ENCODE measurements at regions not wholly inside any gene's neighbourhood (a gene's known extent, or its start where the extent isn't known, plus 50 kb on each side); places are given as distances from the start of the nearest gene placed in this dataset.

DNA sequence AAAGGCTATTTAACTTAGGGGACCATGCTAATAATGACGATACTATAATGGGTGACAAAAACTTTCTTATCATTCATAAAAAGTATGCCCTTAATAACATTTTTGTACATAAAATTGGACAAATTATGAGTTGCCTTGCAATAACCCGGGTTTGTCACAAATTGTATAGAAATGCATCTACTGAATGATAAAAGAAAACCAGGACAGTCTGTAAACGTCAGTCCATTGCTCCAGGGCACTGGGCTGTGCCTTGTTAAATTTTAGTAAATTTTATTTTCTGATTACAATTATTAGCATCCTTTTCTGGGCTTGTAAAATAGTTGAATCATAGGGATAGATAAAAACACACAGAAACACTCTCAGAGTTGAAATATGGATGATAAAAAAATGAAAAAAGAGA is 778.3 kb downstream of the RAPGEF2 start:
- no TSS peak for BruUV-seq (replicated peaks)
- TF ChIP-seq, protein P1, sequence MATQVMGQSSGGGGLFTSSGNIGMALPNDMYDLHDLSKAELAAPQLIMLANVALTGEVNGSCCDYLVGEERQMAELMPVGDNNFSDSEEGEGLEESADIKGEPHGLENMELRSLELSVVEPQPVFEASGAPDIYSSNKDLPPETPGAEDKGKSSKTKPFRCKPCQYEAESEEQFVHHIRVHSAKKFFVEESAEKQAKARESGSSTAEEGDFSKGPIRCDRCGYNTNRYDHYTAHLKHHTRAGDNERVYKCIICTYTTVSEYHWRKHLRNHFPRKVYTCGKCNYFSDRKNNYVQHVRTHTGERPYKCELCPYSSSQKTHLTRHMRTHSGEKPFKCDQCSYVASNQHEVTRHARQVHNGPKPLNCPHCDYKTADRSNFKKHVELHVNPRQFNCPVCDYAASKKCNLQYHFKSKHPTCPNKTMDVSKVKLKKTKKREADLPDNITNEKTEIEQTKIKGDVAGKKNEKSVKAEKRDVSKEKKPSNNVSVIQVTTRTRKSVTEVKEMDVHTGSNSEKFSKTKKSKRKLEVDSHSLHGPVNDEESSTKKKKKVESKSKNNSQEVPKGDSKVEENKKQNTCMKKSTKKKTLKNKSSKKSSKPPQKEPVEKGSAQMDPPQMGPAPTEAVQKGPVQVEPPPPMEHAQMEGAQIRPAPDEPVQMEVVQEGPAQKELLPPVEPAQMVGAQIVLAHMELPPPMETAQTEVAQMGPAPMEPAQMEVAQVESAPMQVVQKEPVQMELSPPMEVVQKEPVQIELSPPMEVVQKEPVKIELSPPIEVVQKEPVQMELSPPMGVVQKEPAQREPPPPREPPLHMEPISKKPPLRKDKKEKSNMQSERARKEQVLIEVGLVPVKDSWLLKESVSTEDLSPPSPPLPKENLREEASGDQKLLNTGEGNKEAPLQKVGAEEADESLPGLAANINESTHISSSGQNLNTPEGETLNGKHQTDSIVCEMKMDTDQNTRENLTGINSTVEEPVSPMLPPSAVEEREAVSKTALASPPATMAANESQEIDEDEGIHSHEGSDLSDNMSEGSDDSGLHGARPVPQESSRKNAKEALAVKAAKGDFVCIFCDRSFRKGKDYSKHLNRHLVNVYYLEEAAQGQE (IDR thresholded peaks at IDR 0.05; ENCODE audit: insufficient read depth in 1 of 2, low read depth in 2 of 2, low read length in 1 of 2), result no peak
- TF ChIP-seq SIN3A (IDR thresholded peaks at IDR 0.05; ENCODE audit: borderline replicate concordance, insufficient read depth, low read depth, low read length) (no peak), POLR2AphosphoS5 (IDR thresholded peaks at IDR 0.05; ENCODE audit: low read depth, low read length) (no peak), TCF7L2 (IDR thresholded peaks at IDR 0.05; ENCODE audit: low read depth, low read length) (no peak)
- TF ChIP-seq, protein P2, sequence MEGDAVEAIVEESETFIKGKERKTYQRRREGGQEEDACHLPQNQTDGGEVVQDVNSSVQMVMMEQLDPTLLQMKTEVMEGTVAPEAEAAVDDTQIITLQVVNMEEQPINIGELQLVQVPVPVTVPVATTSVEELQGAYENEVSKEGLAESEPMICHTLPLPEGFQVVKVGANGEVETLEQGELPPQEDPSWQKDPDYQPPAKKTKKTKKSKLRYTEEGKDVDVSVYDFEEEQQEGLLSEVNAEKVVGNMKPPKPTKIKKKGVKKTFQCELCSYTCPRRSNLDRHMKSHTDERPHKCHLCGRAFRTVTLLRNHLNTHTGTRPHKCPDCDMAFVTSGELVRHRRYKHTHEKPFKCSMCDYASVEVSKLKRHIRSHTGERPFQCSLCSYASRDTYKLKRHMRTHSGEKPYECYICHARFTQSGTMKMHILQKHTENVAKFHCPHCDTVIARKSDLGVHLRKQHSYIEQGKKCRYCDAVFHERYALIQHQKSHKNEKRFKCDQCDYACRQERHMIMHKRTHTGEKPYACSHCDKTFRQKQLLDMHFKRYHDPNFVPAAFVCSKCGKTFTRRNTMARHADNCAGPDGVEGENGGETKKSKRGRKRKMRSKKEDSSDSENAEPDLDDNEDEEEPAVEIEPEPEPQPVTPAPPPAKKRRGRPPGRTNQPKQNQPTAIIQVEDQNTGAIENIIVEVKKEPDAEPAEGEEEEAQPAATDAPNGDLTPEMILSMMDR (IDR thresholded peaks at IDR 0.05), result no peak
- ATAC-seq (no peak), DNase-seq (ENCODE audit: low read depth, low spot score) (no peak)
- Histone ChIP-seq H3K36me3 (ENCODE audit: control insufficient read depth, insufficient read depth, low read length) (no peaks in the 10 kb centered on the region), H3K4me1 (ENCODE audit: control insufficient read depth, insufficient read depth, low read length) (no peaks in the 10 kb centered on the region), H3K4me3 (ENCODE audit: low read depth in 2 of 2, low read length in 2 of 2) (no peak overlapping the region), H3K27ac (ENCODE audit: low read length) (no peak overlapping the region), H3K9me3 (ENCODE audit: control insufficient read depth, insufficient read depth, low read depth, low read length) (no peaks in the 10 kb centered on the region), H3K27me3 (ENCODE audit: control insufficient read depth, insufficient read depth, low read length) (no peaks in the 10 kb centered on the region)
- intact Hi-C loops (cut with micrococcal nuclease; ENCODE audit: unreplicated experiment) (no loop called here), in situ Hi-C loops (cut with HindIII; ENCODE audit: low pct_unique_long_range_greater_than_20kb, low sequenced_read_pairs) (no loop called here)
- CTCF ChIA-PET, result no interaction called here
- POLR2A ChIA-PET, result no interaction called here

DNA sequence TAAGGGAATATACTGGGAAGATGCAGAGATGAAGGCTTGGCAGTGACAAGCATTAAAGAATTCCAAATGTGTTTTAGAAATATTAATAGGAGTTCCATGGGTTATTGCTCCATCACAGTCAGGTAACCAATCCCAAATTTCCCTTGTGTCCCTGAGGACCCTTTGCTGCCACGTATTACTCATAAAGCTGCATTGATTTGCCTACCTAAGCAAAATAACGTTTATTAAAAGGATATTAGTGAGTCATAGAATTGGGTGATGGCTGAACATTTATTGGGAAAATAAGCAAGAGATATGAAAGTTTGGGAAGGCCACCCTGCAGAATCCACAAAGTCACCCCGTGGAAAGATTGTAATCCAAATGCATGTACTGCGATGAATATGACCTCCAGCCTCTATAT is 782.1 kb downstream of the RAPGEF2 start:
- H3K27ac ChIP-seq (ENCODE audit: low read length), result no peak overlapping the region
- no TSS peak for BruUV-seq (replicated peaks)
- ATAC-seq, result no peak
- intact Hi-C loops (cut with micrococcal nuclease; ENCODE audit: unreplicated experiment), result no loop called here
- no peaks in the 10 kb centered on the region for H3K36me3 ChIP-seq (ENCODE audit: control insufficient read depth, insufficient read depth, low read length)
- H3K4me3 ChIP-seq (ENCODE audit: low read depth in 2 of 2, low read length in 2 of 2), result no peak overlapping the region
- POLR2A ChIA-PET, result no interaction called here
- in situ Hi-C loops (cut with HindIII; ENCODE audit: low pct_unique_long_range_greater_than_20kb, low sequenced_read_pairs), result no loop called here
- CTCF ChIA-PET, result no interaction called here
- no peaks in the 10 kb centered on the region for H3K9me3 ChIP-seq (ENCODE audit: control insufficient read depth, insufficient read depth, low read depth, low read length)
- no peaks in the 10 kb centered on the region for H3K27me3 ChIP-seq (ENCODE audit: control insufficient read depth, insufficient read depth, low read length)
- H3K4me1 ChIP-seq (ENCODE audit: control insufficient read depth, insufficient read depth, low read length), result no peaks in the 10 kb centered on the region
- DNase-seq (ENCODE audit: low read depth, low spot score), result no peak
- TF ChIP-seq, protein P2 (IDR thresholded peaks at IDR 0.05), result no peak

DNA sequence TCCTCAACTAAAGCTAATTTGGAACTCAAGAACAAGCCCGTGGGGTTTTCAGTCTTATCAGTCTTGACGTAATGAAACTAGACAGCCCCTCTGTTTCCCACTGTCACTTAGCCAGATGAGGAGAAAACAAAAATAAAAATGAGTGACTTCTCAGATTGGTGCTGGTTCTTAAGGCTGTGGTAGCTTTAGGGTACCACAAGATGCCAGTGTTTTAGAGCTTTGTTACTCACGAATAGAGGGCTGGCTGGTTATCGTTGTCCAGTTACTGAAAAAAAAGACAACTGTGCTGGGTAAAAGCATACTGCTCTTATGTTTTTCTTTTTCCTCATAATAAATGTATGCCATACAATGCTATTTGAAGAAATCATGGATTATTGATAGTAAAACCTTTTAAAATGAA is 796.7 kb downstream of the RAPGEF2 start:
- H3K27me3 ChIP-seq (ENCODE audit: control insufficient read depth, insufficient read depth, low read length), result no peaks in the 10 kb centered on the region
- TF ChIP-seq, protein P1 (IDR thresholded peaks at IDR 0.05; ENCODE audit: insufficient read depth in 1 of 2, low read depth in 2 of 2, low read length in 1 of 2), result no peak
- no peak for TF ChIP-seq SIN3A (IDR thresholded peaks at IDR 0.05; ENCODE audit: borderline replicate concordance, insufficient read depth, low read depth, low read length)
- no peak for TF ChIP-seq TCF7L2 (IDR thresholded peaks at IDR 0.05; ENCODE audit: low read depth, low read length)
- TF ChIP-seq POLR2AphosphoS5 (IDR thresholded peaks at IDR 0.05; ENCODE audit: low read depth, low read length), result no peak
- TF ChIP-seq, protein P2 (IDR thresholded peaks at IDR 0.05), result no peak
- ATAC-seq (no peak), DNase-seq (ENCODE audit: low read depth, low spot score) (no peak)
- H3K27ac ChIP-seq (ENCODE audit: low read length), result no peak overlapping the region
- no peaks in the 10 kb centered on the region for H3K36me3 ChIP-seq (ENCODE audit: control insufficient read depth, insufficient read depth, low read length)
- intact Hi-C loops (cut with micrococcal nuclease; ENCODE audit: unreplicated experiment), result no loop called here
- no peaks in the 10 kb centered on the region for H3K9me3 ChIP-seq (ENCODE audit: control insufficient read depth, insufficient read depth, low read depth, low read length)
- ChIA-PET POLR2A (no interaction called here), CTCF (no interaction called here)
- no TSS peak for BruUV-seq (replicated peaks)
- no peak overlapping the region for H3K4me3 ChIP-seq (ENCODE audit: low read depth in 2 of 2, low read length in 2 of 2)
- no peaks in the 10 kb centered on the region for H3K4me1 ChIP-seq (ENCODE audit: control insufficient read depth, insufficient read depth, low read length)
- in situ Hi-C loops (cut with HindIII; ENCODE audit: low pct_unique_long_range_greater_than_20kb, low sequenced_read_pairs), result no loop called here

All from Panc1 (cell line).